ENCODE measurements at regions not wholly inside any gene's neighbourhood (a gene's known extent, or its start where the extent isn't known, plus 50 kb on each side); places are given as distances from the start of the nearest gene placed in this dataset.

DNA sequence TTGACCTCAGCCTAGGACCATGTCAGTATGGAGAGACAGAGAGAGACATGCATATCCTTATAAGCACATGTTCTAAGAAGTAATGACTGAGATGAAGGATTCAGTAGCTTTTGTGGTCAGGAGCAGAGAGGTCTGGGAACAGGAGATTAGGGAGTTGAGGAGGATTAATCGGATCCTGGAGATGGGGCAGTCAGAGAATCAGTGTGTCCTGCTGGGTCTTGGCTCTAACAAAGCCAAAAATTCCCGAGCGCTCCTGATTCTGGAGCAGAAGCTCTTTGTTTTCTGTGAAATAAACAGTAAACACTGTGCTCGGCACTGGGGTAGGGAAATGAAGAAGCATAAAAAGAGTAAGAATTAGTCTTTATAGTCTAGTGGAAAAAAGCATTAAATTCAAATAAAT, 520.0 kb upstream of the CLINT1 start:
- Histone ChIP-seq H3K9me3 (ENCODE audit: control insufficient read depth in 2 of 2, low read length in 2 of 2) (no peaks in the 10 kb centered on the region), H3K27me3 (ENCODE audit: control insufficient read depth, insufficient read depth, low read length) (no peaks in the 10 kb centered on the region), H3K4me3 (ENCODE audit: low read depth, low read length) (no peak overlapping the region), H3K4me1 (ENCODE audit: control insufficient read depth, insufficient read depth, low read length, poor library complexity, severe bottlenecking) (no peaks in the 10 kb centered on the region), H3K27ac (ENCODE audit: insufficient read depth, low read length, poor library complexity, severe bottlenecking) (no peak overlapping the region), H3K36me3 (ENCODE audit: control insufficient read depth, insufficient read depth, low read length) (no peaks in the 10 kb centered on the region)
- DNase-seq (no peak), ATAC-seq (ENCODE audit: low read depth in 2 of 2) (no peak)
- Mint-ChIP-seq H3K4me3 (no peak overlapping the region), H3K9me3 (peaks cover 0 to 2% (median 0%) of the 10 kb centered on the region in 7 donors), H3K4me1 (no peaks in the 10 kb centered on the region), H3K27ac (no peak overlapping the region), H3K36me3 (no peaks in the 10 kb centered on the region), H3K27me3 (no peaks in the 10 kb centered on the region)

DNA sequence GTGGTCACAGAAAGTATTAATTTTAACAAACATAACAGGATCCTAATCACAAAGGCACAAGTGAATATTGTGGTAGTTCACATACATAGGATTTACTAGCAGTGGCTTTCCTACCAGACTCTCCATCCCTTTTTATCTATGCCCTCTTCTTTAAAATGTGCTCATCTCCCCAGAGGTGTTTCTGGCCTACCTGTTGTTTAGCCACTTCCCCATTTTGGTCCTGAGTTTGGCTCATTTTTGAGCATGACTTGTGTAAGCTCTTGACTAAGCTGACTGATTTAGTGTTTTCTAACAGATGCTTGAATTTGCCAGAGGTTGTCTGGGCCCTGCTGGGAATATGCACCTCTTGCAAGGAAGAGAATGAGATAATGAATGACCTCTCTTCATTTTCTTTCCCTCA, 517.7 kb upstream of the CLINT1 start:
- Mint-ChIP-seq H3K4me3 (no peak overlapping the region), H3K27me3 (no peaks in the 10 kb centered on the region), H3K4me1 (no peaks in the 10 kb centered on the region), H3K9me3 (no peaks in the 10 kb centered on the region), H3K27ac (no peak overlapping the region), H3K36me3 (no peaks in the 10 kb centered on the region)
- no peaks in the 10 kb centered on the region for H3K9me3 ChIP-seq (ENCODE audit: control insufficient read depth in 2 of 2, low read length in 2 of 2)
- H3K27ac ChIP-seq (ENCODE audit: insufficient read depth, low read length, poor library complexity, severe bottlenecking) = no peak overlapping the region
- H3K27me3 ChIP-seq (ENCODE audit: control insufficient read depth, insufficient read depth, low read length) = no peaks in the 10 kb centered on the region
- H3K36me3 ChIP-seq (ENCODE audit: control insufficient read depth, insufficient read depth, low read length) = no peaks in the 10 kb centered on the region
- no peak overlapping the region for H3K4me3 ChIP-seq (ENCODE audit: low read depth, low read length)
- ATAC-seq (ENCODE audit: low read depth in 2 of 2) (no peak), DNase-seq (no peak)
- no peaks in the 10 kb centered on the region for H3K4me1 ChIP-seq (ENCODE audit: control insufficient read depth, insufficient read depth, low read length, poor library complexity, severe bottlenecking)

DNA sequence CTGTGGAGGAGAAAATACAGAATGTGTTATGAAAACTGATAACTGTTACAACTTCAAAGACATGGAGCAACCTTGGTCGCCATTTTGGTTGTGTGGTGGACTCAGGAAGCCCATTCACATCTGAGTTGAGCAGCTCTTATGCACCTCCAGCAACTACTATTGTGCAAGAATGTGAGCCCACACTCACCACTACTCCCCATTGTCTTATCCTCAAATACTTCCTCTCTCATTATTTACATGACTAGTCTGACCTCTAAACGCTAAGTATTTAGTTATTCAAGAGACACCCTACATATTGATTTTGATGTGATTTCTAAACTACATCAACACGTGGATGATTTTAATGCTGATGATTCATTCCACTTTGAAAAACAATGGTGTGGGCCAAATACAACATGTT, 516.6 kb upstream of the CLINT1 start:
- DNase-seq = no peak
- Mint-ChIP-seq H3K4me1 (no peaks in the 10 kb centered on the region), H3K27me3 (no peaks in the 10 kb centered on the region), H3K36me3 (no peaks in the 10 kb centered on the region), H3K4me3 (no peak overlapping the region), H3K27ac (no peak overlapping the region), H3K9me3 (no peaks in the 10 kb centered on the region)
- H3K4me1 ChIP-seq (ENCODE audit: control insufficient read depth, insufficient read depth, low read length, poor library complexity, severe bottlenecking) = no peaks in the 10 kb centered on the region
- no peak overlapping the region for H3K4me3 ChIP-seq (ENCODE audit: low read depth, low read length)
- ATAC-seq (ENCODE audit: low read depth in 2 of 2) = no peak
- no peaks in the 10 kb centered on the region for H3K9me3 ChIP-seq (ENCODE audit: control insufficient read depth in 2 of 2, low read length in 2 of 2)
- no peak overlapping the region for H3K27ac ChIP-seq (ENCODE audit: insufficient read depth, low read length, poor library complexity, severe bottlenecking)
- no peaks in the 10 kb centered on the region for H3K27me3 ChIP-seq (ENCODE audit: control insufficient read depth, insufficient read depth, low read length)
- H3K36me3 ChIP-seq (ENCODE audit: control insufficient read depth, insufficient read depth, low read length) = no peaks in the 10 kb centered on the region

DNA sequence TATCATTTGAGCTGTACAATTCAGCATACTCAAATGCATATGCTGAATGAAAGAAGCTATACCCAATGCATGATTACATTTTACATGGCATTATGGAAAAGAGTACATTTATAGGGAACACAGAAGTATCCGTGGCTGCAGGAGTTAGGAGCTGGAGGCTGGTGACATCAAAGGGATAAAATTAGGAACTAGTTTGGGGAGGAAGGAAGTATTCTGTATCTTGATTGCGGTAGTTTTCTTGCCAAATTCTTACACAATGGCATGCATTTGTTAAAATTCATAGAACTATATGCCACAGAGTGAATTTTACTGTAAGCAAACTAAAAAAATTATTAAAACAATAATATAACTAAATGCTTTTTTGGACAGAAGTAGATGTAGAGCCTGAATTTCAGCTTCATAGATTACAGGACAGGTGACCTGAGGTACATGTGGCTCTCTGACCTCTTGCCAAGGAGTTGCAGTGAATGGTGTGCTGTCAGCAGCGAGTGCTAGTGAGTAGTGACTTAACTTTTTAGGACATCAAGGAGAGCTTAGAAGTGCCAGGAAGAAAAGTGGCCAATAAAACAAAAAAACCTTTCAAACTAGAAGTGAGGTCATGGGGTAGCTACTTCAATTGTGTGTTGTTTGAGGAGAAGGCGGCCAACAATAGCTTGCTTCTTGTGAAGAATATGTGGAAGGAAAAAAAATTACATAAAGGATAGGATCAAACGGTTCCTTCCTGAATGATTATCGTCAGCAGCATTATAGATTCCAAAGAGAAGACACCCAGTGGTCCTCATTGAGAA, 514.9 kb upstream of the CLINT1 start:
- Mint-ChIP-seq H3K27ac (no peak overlapping the region), H3K4me1 (no peaks in the 10 kb centered on the region), H3K36me3 (no peaks in the 10 kb centered on the region), H3K4me3 (no peak overlapping the region), H3K27me3 (no peaks in the 10 kb centered on the region), H3K9me3 (no peaks in the 10 kb centered on the region)
- no peaks in the 10 kb centered on the region for H3K27me3 ChIP-seq (ENCODE audit: control insufficient read depth, insufficient read depth, low read length)
- no peak for ATAC-seq (ENCODE audit: low read depth in 2 of 2)
- H3K9me3 ChIP-seq (ENCODE audit: control insufficient read depth in 2 of 2, low read length in 2 of 2) = no peaks in the 10 kb centered on the region
- no peaks in the 10 kb centered on the region for H3K4me1 ChIP-seq (ENCODE audit: control insufficient read depth, insufficient read depth, low read length, poor library complexity, severe bottlenecking)
- H3K27ac ChIP-seq (ENCODE audit: insufficient read depth, low read length, poor library complexity, severe bottlenecking) = no peak overlapping the region
- no peak overlapping the region for H3K4me3 ChIP-seq (ENCODE audit: low read depth, low read length)
- H3K36me3 ChIP-seq (ENCODE audit: control insufficient read depth, insufficient read depth, low read length) = no peaks in the 10 kb centered on the region
- DNase-seq = no peak

DNA sequence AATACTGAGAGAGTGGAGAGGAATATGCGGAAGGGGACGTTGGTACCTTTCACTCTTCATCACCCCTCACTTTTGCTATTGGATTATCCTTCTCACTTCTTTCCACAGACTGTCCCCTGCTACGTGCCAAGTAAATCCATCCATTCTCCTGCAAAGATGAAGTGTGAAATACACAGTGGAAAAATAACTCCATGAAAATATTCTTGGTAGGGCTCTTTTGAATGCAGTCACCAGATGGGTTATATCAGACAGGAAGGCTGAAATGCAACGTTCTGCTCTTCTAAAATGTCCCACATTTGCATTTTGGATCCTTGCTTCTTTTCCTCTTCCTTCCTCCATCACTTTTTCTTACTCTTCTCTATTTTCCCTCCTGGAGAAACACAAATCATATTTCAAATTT, 510.3 kb upstream of the CLINT1 start:
- Mint-ChIP-seq H3K4me1 (no peaks in the 10 kb centered on the region), H3K27me3 (no peaks in the 10 kb centered on the region), H3K9me3 (no peaks in the 10 kb centered on the region), H3K36me3 (no peaks in the 10 kb centered on the region), H3K4me3 (no peak overlapping the region), H3K27ac (no peak overlapping the region)
- no peak for DNase-seq
- Histone ChIP-seq H3K9me3 (ENCODE audit: control insufficient read depth in 2 of 2, low read length in 2 of 2) (no peaks in the 10 kb centered on the region), H3K4me3 (ENCODE audit: low read depth, low read length) (no peak overlapping the region), H3K27me3 (ENCODE audit: control insufficient read depth, insufficient read depth, low read length) (no peaks in the 10 kb centered on the region), H3K36me3 (ENCODE audit: control insufficient read depth, insufficient read depth, low read length) (no peaks in the 10 kb centered on the region), H3K27ac (ENCODE audit: insufficient read depth, low read length, poor library complexity, severe bottlenecking) (no peak overlapping the region), H3K4me1 (ENCODE audit: control insufficient read depth, insufficient read depth, low read length, poor library complexity, severe bottlenecking) (no peaks in the 10 kb centered on the region)
- no peak for ATAC-seq (ENCODE audit: low read depth in 2 of 2)

DNA sequence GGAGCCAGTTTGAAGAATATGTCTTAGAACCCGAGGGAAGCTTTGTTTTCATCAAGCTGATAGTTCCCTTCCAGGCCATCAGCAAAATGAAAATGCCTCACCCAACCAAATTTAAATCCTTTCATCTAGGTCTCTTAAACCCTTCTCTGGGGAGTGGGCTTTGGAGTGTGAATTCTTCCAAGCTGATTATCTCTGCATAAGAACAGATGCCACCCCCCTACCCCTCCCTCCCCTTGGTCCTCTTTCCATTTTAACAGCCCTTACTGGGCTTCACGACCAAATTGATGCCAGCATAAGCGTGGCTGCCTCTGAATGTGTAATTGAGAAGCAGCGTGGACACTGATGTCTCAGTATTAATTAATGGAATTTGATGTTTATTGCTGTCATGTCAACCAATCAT, 509.7 kb upstream of the CLINT1 start:
- H3K36me3 Mint-ChIP-seq = no peaks in the 10 kb centered on the region
- no peaks in the 10 kb centered on the region for H3K9me3 ChIP-seq (ENCODE audit: control insufficient read depth in 2 of 2, low read length in 2 of 2)
- H3K36me3 ChIP-seq (ENCODE audit: control insufficient read depth, insufficient read depth, low read length) = no peaks in the 10 kb centered on the region
- H3K27me3 ChIP-seq (ENCODE audit: control insufficient read depth, insufficient read depth, low read length) = no peaks in the 10 kb centered on the region
- H3K27me3 Mint-ChIP-seq = no peaks in the 10 kb centered on the region
- DNase-seq = no peak
- H3K4me1 Mint-ChIP-seq = no peaks in the 10 kb centered on the region
- no peaks in the 10 kb centered on the region for H3K9me3 Mint-ChIP-seq
- H3K27ac Mint-ChIP-seq = no peak overlapping the region
- H3K4me3 ChIP-seq (ENCODE audit: low read depth, low read length) = no peak overlapping the region
- H3K27ac ChIP-seq (ENCODE audit: insufficient read depth, low read length, poor library complexity, severe bottlenecking) = no peak overlapping the region
- H3K4me3 Mint-ChIP-seq = no peak overlapping the region
- no peak for ATAC-seq (ENCODE audit: low read depth in 2 of 2)
- H3K4me1 ChIP-seq (ENCODE audit: control insufficient read depth, insufficient read depth, low read length, poor library complexity, severe bottlenecking) = no peaks in the 10 kb centered on the region

DNA sequence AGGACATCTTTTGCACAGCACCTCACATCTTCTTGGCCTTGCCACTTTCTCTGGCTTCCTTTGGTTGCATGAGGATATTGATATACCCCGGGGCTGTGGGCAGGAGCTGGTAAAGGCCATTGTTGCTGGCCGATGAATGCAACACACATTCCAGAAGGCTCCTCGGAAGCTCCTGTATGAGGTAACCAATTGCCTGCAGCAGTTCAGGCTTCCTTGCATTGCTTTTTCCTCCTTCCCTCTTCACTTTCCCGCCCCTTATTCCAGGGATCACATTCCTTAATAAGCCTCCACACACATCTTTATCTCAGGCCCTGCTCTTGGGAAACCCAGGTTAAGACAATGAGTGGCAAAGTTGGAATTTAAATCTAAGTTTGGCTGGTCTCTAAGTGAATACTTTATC, 505.4 kb upstream of the CLINT1 start:
- no peak overlapping the region for H3K27ac Mint-ChIP-seq
- peaks cover 7% of the 10 kb centered on the region for H3K27me3 Mint-ChIP-seq
- no peak overlapping the region for H3K4me3 ChIP-seq (ENCODE audit: low read depth, low read length)
- ATAC-seq (ENCODE audit: low read depth in 2 of 2) (no peak), DNase-seq (no peak)
- no peaks in the 10 kb centered on the region for H3K4me1 ChIP-seq (ENCODE audit: control insufficient read depth, insufficient read depth, low read length, poor library complexity, severe bottlenecking)
- H3K27ac ChIP-seq (ENCODE audit: insufficient read depth, low read length, poor library complexity, severe bottlenecking) = no peak overlapping the region
- no peaks in the 10 kb centered on the region for H3K9me3 ChIP-seq (ENCODE audit: control insufficient read depth in 2 of 2, low read length in 2 of 2)
- no peaks in the 10 kb centered on the region for H3K27me3 ChIP-seq (ENCODE audit: control insufficient read depth, insufficient read depth, low read length)
- H3K4me1 Mint-ChIP-seq = no peaks in the 10 kb centered on the region
- H3K36me3 ChIP-seq (ENCODE audit: control insufficient read depth, insufficient read depth, low read length) = no peaks in the 10 kb centered on the region
- no peaks in the 10 kb centered on the region for H3K36me3 Mint-ChIP-seq
- no peak overlapping the region for H3K4me3 Mint-ChIP-seq
- H3K9me3 Mint-ChIP-seq = no peaks in the 10 kb centered on the region

DNA sequence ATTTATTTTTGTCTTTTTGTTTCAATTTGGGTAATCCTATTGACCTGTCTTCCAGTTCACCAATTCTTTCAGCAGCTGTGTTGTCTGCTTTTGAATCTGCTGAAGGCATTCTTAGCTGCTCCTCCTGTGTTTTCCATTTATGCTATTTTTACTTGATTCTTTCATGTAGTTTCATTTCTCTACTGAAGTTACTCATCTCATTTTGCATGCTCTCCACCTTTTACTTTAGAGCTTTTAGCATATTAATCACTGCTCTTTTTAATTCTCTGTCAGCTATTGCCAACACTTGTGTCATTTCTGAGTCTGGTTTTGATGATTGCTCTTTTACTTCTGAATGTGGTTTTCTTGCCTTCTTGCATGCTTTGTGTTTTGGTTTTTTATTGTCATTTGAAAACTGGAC, 496.0 kb upstream of the CLINT1 start:
- peaks cover 4% of the 10 kb centered on the region for H3K27me3 Mint-ChIP-seq
- H3K4me3 ChIP-seq (ENCODE audit: low read depth, low read length) = no peak overlapping the region
- ATAC-seq (ENCODE audit: low read depth in 2 of 2) (no peak), DNase-seq (no peak)
- H3K4me1 Mint-ChIP-seq = no peaks in the 10 kb centered on the region
- no peak overlapping the region for H3K27ac ChIP-seq (ENCODE audit: insufficient read depth, low read length, poor library complexity, severe bottlenecking)
- no peaks in the 10 kb centered on the region for H3K9me3 ChIP-seq (ENCODE audit: control insufficient read depth in 2 of 2, low read length in 2 of 2)
- H3K9me3 Mint-ChIP-seq = peaks cover 0 to 6% (median 0%) of the 10 kb centered on the region in 7 donors
- H3K27me3 ChIP-seq (ENCODE audit: control insufficient read depth, insufficient read depth, low read length) = no peaks in the 10 kb centered on the region
- H3K36me3 Mint-ChIP-seq = no peaks in the 10 kb centered on the region
- H3K4me1 ChIP-seq (ENCODE audit: control insufficient read depth, insufficient read depth, low read length, poor library complexity, severe bottlenecking) = no peaks in the 10 kb centered on the region
- H3K36me3 ChIP-seq (ENCODE audit: control insufficient read depth, insufficient read depth, low read length) = no peaks in the 10 kb centered on the region
- no peak overlapping the region for H3K4me3 Mint-ChIP-seq
- H3K27ac Mint-ChIP-seq = no peak overlapping the region

All from CD4-positive, CD25-positive, alpha-beta regulatory T cell (primary cell).